ENCODE measurements at regions not wholly inside any gene's neighbourhood (a gene's known extent, or its start where the extent isn't known, plus 50 kb on each side); places are given as distances from the start of the nearest gene placed in this dataset.
"Not testable (repeated sequence)": the region's sequence is repeated elsewhere in the genome, so short reads cannot be mapped to it uniquely, and the experiment has no call there.

DNA sequence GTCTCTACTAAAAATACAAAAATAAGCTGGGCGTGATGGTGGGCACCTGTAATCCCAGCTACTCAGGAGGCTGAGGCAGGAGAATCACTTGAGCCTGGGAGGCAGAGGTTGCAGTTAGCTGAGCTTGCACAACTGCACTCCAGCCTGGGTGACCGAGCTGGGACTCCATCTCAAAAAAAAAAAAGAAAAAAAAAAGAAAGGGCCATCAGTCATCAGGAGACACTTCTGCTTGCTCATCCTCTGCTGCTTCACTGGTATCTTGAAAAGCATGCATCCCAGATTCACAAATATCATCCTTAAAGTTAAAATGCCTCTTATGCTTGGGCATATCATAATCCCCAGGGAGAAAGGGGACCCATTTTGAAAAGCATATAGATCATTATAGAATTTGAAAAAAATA is 176.6 kb upstream of the NR2F2 start:
- Histone ChIP-seq H3K27ac (no peak overlapping the region), H3K27me3 (replicated peaks) (no peaks in the 10 kb centered on the region), H3K4me3 (no peak overlapping the region), H3K4me1 (replicated peaks) (no peaks in the 10 kb centered on the region), H3K9me3 (replicated peaks) (no peaks in the 10 kb centered on the region), H3K36me3 (no peaks in the 10 kb centered on the region)
- no peak for DNase-seq (ENCODE audit: low read depth in 1 of 2, low spot score in 2 of 2)

DNA sequence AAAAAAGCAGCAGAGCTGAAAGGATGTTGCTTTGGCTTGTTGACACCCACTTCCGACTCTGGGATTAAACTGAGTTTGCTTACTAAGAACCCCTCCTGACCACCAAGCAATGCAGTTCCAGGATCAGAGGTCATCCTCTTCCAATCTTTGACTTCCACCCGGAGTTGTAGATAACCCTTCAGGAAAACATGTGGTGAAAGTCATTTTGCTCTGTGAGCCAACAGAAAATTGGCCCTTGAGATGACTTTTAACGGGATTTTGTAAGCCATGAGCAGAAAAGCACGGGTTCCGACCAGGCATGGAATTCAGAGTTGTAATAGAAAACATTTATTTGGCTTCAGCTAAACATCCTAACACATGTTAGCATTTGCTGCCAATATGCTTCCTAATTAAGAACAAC is 171.6 kb upstream of the NR2F2 start:
- no peaks in the 10 kb centered on the region for H3K36me3 ChIP-seq
- no peaks in the 10 kb centered on the region for H3K9me3 ChIP-seq (replicated peaks)
- no peaks in the 10 kb centered on the region for H3K4me1 ChIP-seq (replicated peaks)
- H3K27me3 ChIP-seq (replicated peaks), result no peaks in the 10 kb centered on the region
- DNase-seq (ENCODE audit: low read depth in 1 of 2, low spot score in 2 of 2), result no peak
- no peak overlapping the region for H3K4me3 ChIP-seq
- no peak overlapping the region for H3K27ac ChIP-seq

DNA sequence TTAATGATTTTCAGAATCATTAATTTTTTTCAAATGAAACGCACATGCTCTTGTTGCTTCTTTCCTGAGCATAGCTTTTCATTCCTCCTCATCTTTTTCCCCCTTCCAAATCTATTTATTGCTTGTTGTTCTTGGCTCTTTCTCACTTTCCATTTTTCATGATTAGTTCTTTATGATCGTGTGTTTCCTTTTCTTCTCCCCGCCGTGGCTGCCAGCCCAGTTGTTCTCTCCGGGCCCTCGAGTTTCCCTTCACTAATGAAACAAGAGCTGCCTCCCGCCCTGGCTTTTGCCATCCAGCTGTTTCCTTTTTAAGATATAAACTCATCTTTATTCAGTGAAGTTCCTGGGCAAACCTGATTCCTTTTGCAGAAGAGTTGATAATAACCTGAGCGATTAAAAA is 170.2 kb upstream of the NR2F2 start:
- Histone ChIP-seq H3K27me3 (replicated peaks) (no peaks in the 10 kb centered on the region), H3K9me3 (replicated peaks) (no peaks in the 10 kb centered on the region), H3K4me3 (no peak overlapping the region), H3K4me1 (replicated peaks) (no peaks in the 10 kb centered on the region), H3K27ac (no peak overlapping the region), H3K36me3 (no peaks in the 10 kb centered on the region)
- DNase-seq (ENCODE audit: low read depth in 1 of 2, low spot score in 2 of 2), result no peak

- Histone ChIP-seq H3K9me3 (replicated peaks) (no peaks in the 10 kb centered on the region), H3K36me3 (no peaks in the 10 kb centered on the region), H3K27me3 (replicated peaks) (no peaks in the 10 kb centered on the region), H3K4me3 (no peak overlapping the region), H3K27ac (no peak overlapping the region), H3K4me1 (replicated peaks) (no peaks in the 10 kb centered on the region)
- no peak for DNase-seq (ENCODE audit: low read depth in 1 of 2, low spot score in 2 of 2)
Measured at GRCh38 chr15:96160800-96161199, 169.7 kb upstream of the NR2F2 start.

DNA sequence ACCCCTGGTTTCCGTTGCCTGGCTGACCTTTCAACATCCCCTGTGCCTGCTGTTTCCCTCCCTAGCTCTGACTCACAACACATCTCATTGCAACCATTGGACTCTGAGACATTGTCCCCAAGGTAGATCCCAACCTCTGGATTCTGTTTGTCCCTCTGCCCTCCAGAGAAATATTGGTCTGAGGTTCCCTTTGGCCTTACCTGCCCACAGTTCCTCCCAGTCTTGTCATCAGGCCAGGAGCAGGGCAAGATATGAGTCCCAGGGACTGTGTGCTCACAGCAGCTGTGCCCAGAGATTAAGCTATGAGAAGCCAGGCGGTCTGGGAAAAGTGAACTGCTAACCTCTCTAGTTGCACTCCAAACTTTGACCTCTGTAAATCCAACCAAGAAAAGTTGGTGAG is 168.2 kb upstream of the NR2F2 start:
- Histone ChIP-seq H3K4me3 (no peak overlapping the region), H3K36me3 (no peaks in the 10 kb centered on the region), H3K27me3 (replicated peaks) (no peaks in the 10 kb centered on the region), H3K9me3 (replicated peaks) (no peaks in the 10 kb centered on the region), H3K4me1 (replicated peaks) (no peaks in the 10 kb centered on the region), H3K27ac (no peak overlapping the region)
- no peak for DNase-seq (ENCODE audit: low read depth in 1 of 2, low spot score in 2 of 2)

- no peaks in the 10 kb centered on the region for H3K4me1 ChIP-seq (replicated peaks)
Measured at GRCh38 chr15:96165081-96165480, 165.4 kb upstream of the NR2F2 start.

DNA sequence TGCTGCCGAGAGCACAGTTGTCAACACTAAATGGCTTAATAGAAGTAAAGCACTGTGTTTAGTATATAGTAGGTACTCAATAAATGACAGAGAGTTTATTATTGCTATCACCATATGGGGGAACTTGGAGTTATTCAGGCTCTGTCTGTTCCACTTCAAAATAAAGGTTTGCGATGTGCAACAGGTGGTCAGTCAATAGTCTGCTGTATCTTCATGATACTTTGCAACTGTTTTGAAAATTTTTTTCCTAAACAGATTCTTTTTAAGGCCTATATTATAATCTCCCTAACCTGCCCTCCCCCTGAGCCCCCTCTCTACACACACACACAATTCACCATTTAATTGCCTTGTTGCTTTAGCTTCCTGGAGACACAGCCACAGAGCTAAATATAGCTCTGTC is 164.7 kb upstream of the NR2F2 start:
- H3K27ac ChIP-seq, result no peak overlapping the region
- no peak for DNase-seq (ENCODE audit: low read depth in 1 of 2, low spot score in 2 of 2)
- H3K9me3 ChIP-seq (replicated peaks), result no peaks in the 10 kb centered on the region
- no peak overlapping the region for H3K4me3 ChIP-seq
- H3K27me3 ChIP-seq (replicated peaks), result no peaks in the 10 kb centered on the region
- H3K36me3 ChIP-seq, result no peaks in the 10 kb centered on the region
- H3K4me1 ChIP-seq (replicated peaks), result no peaks in the 10 kb centered on the region

More at GRCh38 chr15:96165081-96165480, 165.4 kb upstream of the NR2F2 start:
- H3K36me3 ChIP-seq, result no peaks in the 10 kb centered on the region
- H3K4me3 ChIP-seq, result no peak overlapping the region
- H3K9me3 ChIP-seq (replicated peaks), result no peaks in the 10 kb centered on the region
- DNase-seq (ENCODE audit: low read depth in 1 of 2, low spot score in 2 of 2), result no peak
- H3K27me3 ChIP-seq (replicated peaks), result no peaks in the 10 kb centered on the region
- H3K27ac ChIP-seq, result no peak overlapping the region

- Histone ChIP-seq H3K36me3 (no peaks in the 10 kb centered on the region), H3K27me3 (replicated peaks) (no peaks in the 10 kb centered on the region)
- no peak for DNase-seq (ENCODE audit: low read depth in 1 of 2, low spot score in 2 of 2)
Measured at GRCh38 chr15:96166223-96167200, 164.0 kb upstream of the NR2F2 start.

DNA sequence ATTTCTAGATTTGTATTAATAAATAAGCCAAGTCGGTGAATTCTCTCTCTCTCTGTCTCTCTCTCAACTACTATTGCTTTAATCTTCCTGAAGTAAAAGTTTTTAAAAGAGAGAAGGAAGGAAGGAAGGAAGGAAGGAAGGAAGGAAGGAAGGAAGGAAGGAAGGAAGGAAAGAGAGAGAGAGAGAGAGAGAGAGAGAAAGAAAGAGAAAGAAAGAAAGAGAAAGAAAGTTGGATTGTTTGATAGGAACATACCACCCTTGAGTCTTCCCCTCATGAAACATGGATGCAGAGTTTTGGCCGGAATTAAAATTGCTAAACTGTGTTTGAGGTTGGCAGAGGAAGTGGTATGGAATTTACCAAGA is 159.9 kb upstream of the NR2F2 start:
- not testable (repeated sequence) for H3K27ac ChIP-seq; H3K27me3 ChIP-seq (replicated peaks); DNase-seq (ENCODE audit: low read depth in 1 of 2, low spot score in 2 of 2); H3K4me1 ChIP-seq (replicated peaks); H3K36me3 ChIP-seq; H3K4me3 ChIP-seq; H3K9me3 ChIP-seq (replicated peaks)

More at GRCh38 chr15:96166223-96167200, 164.0 kb upstream of the NR2F2 start:
- no peaks in the 10 kb centered on the region for H3K9me3 ChIP-seq (replicated peaks)
- no peaks in the 10 kb centered on the region for H3K4me1 ChIP-seq (replicated peaks)
- no peak overlapping the region for H3K27ac ChIP-seq
- no peak overlapping the region for H3K4me3 ChIP-seq

DNA sequence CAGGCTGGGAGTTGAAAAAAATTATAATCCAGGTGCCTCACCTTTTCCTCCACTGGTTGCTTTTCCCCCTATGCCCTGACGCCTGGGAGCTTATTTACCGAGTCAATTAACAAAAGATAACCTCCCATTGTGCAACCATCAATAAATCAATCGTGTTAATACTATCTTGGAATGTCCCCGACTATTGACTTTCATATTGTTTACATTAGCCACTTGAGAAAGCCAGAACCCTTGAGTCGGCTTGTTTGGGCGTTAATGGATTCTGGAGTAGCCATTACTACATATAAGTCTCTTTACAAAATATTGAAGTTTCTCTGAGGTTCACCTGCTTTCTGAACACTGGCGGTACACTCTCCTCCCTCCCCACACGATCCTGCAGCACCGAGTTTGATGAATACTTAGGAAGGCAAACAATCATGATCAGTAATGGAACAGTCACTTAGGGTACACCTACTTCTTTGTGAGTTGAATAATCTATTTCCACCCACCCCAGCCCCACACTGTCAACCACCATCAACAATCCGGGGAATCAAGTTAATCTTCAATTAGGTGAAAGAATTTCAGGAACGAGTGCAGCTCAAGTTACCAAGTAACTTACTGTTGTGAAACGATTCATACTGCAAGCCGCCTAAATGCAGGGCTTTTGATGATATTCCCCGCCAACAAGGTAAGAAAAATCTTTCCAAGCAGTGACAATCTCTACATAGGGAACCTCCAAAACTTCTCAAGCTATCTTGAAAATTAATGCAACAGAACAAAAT is 159.3 kb upstream of the NR2F2 start:
- Histone ChIP-seq H3K9me3 (replicated peaks) (no peaks in the 10 kb centered on the region), H3K36me3 (no peaks in the 10 kb centered on the region), H3K27ac (no peak overlapping the region), H3K4me3 (no peak overlapping the region), H3K4me1 (replicated peaks) (peaks cover 8% of the 10 kb centered on the region), H3K27me3 (replicated peaks) (no peaks in the 10 kb centered on the region)
- no peak for DNase-seq (ENCODE audit: low read depth in 1 of 2, low spot score in 2 of 2)

- no peaks in the 10 kb centered on the region for H3K27me3 ChIP-seq (replicated peaks)
- peaks cover 8% of the 10 kb centered on the region for H3K4me1 ChIP-seq (replicated peaks)
- H3K9me3 ChIP-seq (replicated peaks), result no peaks in the 10 kb centered on the region
- no peak overlapping the region for H3K4me3 ChIP-seq
- no peaks in the 10 kb centered on the region for H3K36me3 ChIP-seq
- H3K27ac ChIP-seq, result no peak overlapping the region; the same call in 1 of the 2 replicates
- peak in 1 of 2 experiments; percentile 24 for DNase-seq (ENCODE audit: low read depth in 1 of 2, low spot score in 2 of 2)
Measured at GRCh38 chr15:96171853-96172296, 158.6 kb upstream of the NR2F2 start.

DNA sequence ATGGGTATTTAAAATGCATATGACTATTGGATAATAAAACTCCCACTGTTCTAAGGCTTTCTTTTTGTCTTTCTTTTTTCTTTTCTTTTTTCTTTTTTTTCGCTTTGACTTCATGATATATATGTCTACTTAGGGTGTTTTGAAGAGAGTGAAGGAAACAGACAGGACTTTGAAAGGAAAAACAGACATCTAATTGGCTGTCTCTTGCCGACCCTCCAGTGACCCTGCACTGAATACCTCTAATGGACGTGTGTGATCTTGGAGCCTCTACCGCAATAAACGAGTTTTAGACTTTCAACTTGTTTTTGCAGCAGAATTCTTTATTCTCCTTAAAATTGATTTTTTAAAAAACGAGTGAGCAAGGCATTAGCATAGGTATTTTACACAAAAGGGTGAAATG is 158.1 kb upstream of the NR2F2 start:
- Histone ChIP-seq H3K4me1 (replicated peaks) (peaks cover 12% of the 10 kb centered on the region), H3K4me3 (no peak overlapping the region), H3K9me3 (replicated peaks) (no peaks in the 10 kb centered on the region), H3K27ac (no peak overlapping the region; the same call in 1 of the 2 replicates), H3K36me3 (no peaks in the 10 kb centered on the region), H3K27me3 (replicated peaks) (no peaks in the 10 kb centered on the region)
- DNase-seq (ENCODE audit: low read depth in 1 of 2, low spot score in 2 of 2), result no peak

GRCh38 chr15:96176831-96177230 is 153.7 kb upstream of the NR2F2 start:
- Histone ChIP-seq H3K36me3 (no peaks in the 10 kb centered on the region), H3K27me3 (replicated peaks) (no peaks in the 10 kb centered on the region), H3K9me3 (replicated peaks) (no peaks in the 10 kb centered on the region), H3K4me1 (replicated peaks) (peaks cover 11% of the 10 kb centered on the region), H3K27ac (no peak overlapping the region), H3K4me3 (no peak overlapping the region)
- DNase-seq (ENCODE audit: low read depth in 1 of 2, low spot score in 2 of 2), result no peak

GRCh38 chr15:96177279-96177678 is 153.2 kb upstream of the NR2F2 start:
- DNase-seq (ENCODE audit: low read depth in 1 of 2, low spot score in 2 of 2), result no peak
- Histone ChIP-seq H3K27ac (no peak overlapping the region), H3K27me3 (replicated peaks) (no peaks in the 10 kb centered on the region), H3K4me1 (replicated peaks) (peaks cover 6% of the 10 kb centered on the region), H3K9me3 (replicated peaks) (no peaks in the 10 kb centered on the region), H3K4me3 (no peak overlapping the region), H3K36me3 (no peaks in the 10 kb centered on the region)
